ENCODE measurements at regions not wholly inside any gene's neighbourhood (a gene's known extent, or its start where the extent isn't known, plus 50 kb on each side); places are given as distances from the start of the nearest gene placed in this dataset.
A peak's percentile ranks its signal among the peaks of the same experiment; 100 is the strongest.

- DNase-seq (ENCODE audit: low read depth), result no peak
These were observed 207.6 kb upstream of the TANK start for GRCh38 chr2:160952464-160953254.

GRCh38 chr2:160955578-160955977, 204.7 kb upstream of the TANK start:
- no peak for DNase-seq (ENCODE audit: low read depth)

GRCh38 chr2:160956243-160956802, 203.9 kb upstream of the TANK start:
- no peak for DNase-seq (ENCODE audit: low read depth)

- DNase-seq (ENCODE audit: low read depth), result no peak
These were observed 196.3 kb upstream of the TANK start for GRCh38 chr2:160963957-160964356.

- no peak for DNase-seq (ENCODE audit: low read depth)
These were observed 192.7 kb upstream of the TANK start for GRCh38 chr2:160967523-160967922.

- DNase-seq (ENCODE audit: low read depth), result peak; percentile 17
These were observed 192.0 kb upstream of the TANK start for GRCh38 chr2:160968183-160968582.

GRCh38 chr2:160970052-160970965, 189.9 kb upstream of the TANK start:
- DNase-seq (ENCODE audit: low read depth), result peak; percentile 88

- DNase-seq (ENCODE audit: low read depth), result no peak
These were observed 186.2 kb upstream of the TANK start for GRCh38 chr2:160973991-160974390.

GRCh38 chr2:160974803-160975202, 185.4 kb upstream of the TANK start:
- no peak for DNase-seq (ENCODE audit: low read depth)

- DNase-seq (ENCODE audit: low read depth), result no peak
These were observed 183.4 kb upstream of the TANK start for GRCh38 chr2:160976797-160977196.

- DNase-seq (ENCODE audit: low read depth), result no peak
These were observed 182.9 kb upstream of the TANK start for GRCh38 chr2:160977376-160977775.

- DNase-seq (ENCODE audit: low read depth), result no peak
These were observed 182.4 kb upstream of the TANK start for GRCh38 chr2:160977854-160978253.

- DNase-seq (ENCODE audit: low read depth), result no peak
These were observed 175.7 kb upstream of the TANK start for GRCh38 chr2:160984426-160985077.

GRCh38 chr2:160989778-160990177, 170.4 kb upstream of the TANK start:
- DNase-seq (ENCODE audit: low read depth), result no peak

- peak; percentile 34 for DNase-seq (ENCODE audit: low read depth)
These were observed 166.6 kb upstream of the TANK start for GRCh38 chr2:160993654-160994061.

- DNase-seq (ENCODE audit: low read depth), result peak; percentile 95
These were observed 165.9 kb upstream of the TANK start for GRCh38 chr2:160994141-160995002.

GRCh38 chr2:160996584-160996983, 163.6 kb upstream of the TANK start:
- no peak for DNase-seq (ENCODE audit: low read depth)

GRCh38 chr2:161004379-161004778, 155.8 kb upstream of the TANK start:
- DNase-seq (ENCODE audit: low read depth), result peak; percentile 34

GRCh38 chr2:161005170-161005569, 155.1 kb upstream of the TANK start:
- DNase-seq (ENCODE audit: low read depth), result peak; percentile 37

- no peak for DNase-seq (ENCODE audit: low read depth)
These were observed 151.9 kb upstream of the TANK start for GRCh38 chr2:161008311-161008710.

- no peak for DNase-seq (ENCODE audit: low read depth)
These were observed 149.7 kb upstream of the TANK start for GRCh38 chr2:161010503-161011015.

All from iris pigment epithelial cell (primary cell).